Activated gamma-delta T cell (primary cell): ENCODE measurements at regions not wholly inside any gene's neighbourhood (a gene's known extent, or its start where the extent isn't known, plus 50 kb on each side); places are given as distances from the start of the nearest gene placed in this dataset.
"Not testable (repeated sequence)": the region's sequence is repeated elsewhere in the genome, so short reads cannot be mapped to it uniquely, and the experiment has no call there.

ENCODE experiments used
- DNase-seq: peaks from one replicate; lab custom pipeline; 2025; lab: John Stamatoyannopoulos, UW

DNA sequence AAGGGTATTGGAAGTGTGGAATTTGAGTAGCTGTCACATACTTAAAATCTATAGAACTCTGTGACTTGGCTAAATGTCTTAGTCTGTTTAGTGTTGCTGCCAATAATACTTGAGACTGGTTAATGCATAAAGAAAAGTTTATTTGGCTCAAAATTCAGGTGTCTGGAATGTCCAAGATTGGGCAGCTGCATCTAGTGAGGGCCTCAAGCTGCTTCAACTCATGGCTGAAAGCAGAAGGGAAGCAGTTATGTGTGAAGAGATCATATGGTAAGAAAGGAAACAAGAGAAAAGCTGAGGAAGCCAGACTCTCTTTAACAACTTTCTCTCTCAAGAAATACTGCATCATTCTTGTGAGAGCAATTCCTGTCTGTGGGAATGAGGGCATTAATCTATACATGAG lies 1043.3 kb upstream of the CDH6 start:
- no peak for DNase-seq

DNA sequence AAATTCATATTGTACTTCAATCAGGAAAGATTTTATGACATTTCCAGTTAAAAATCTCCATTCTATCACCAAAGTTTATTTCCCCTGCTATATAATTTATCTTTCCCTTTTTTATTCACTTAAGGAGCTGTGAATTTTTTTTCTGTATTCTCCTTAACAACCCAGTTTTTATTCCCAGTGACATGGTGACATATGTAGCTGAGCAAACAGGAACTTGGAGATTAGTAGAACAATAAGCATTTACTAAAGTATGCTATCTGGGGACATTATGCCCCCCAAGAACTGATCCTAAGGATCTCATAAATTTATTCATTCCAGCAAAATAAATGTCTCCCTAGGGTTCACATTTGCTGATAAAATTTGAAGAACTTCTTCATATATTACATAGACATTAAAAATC lies 1044.0 kb upstream of the CDH6 start:
- no peak for DNase-seq

DNA sequence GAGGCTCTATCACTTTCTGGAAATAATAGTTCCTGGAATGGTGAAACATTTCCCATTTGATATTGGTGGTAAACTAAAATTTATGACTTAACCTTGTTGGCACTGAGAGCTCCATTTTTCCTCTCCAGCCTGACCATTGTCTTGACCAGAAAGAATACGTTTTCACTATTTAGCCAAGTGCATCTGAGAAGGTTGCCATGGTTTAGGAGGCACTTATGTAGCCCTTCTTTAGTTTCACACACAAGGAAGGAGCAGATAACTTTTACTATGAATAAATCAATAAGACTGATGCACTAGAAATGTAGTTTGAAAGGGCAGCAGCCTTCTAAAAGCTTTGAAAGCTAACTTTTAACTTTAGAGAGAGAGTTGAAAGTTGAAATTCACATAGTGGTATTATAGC lies 1045.5 kb upstream of the CDH6 start:
- no peak for DNase-seq

DNA sequence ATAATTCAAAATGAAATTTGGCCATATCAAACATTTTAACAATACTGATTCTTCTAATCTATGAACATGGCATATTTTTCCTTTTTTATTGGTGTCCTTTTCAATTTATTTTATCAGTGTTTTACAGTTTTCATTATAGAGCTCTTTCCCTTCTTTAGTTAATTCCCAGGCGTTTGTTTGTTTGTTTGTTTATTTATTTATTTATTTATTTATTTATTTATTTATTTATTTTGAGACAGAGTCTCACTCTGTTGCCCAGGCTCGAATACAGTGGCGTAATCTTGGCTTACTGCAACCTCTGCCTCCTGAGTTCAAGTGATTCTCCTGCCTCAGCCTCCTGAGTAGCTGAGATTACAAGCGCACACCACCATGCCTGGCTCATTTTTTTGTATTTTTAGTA lies 1049.4 kb upstream of the CDH6 start:
- not testable (repeated sequence) for DNase-seq

DNA sequence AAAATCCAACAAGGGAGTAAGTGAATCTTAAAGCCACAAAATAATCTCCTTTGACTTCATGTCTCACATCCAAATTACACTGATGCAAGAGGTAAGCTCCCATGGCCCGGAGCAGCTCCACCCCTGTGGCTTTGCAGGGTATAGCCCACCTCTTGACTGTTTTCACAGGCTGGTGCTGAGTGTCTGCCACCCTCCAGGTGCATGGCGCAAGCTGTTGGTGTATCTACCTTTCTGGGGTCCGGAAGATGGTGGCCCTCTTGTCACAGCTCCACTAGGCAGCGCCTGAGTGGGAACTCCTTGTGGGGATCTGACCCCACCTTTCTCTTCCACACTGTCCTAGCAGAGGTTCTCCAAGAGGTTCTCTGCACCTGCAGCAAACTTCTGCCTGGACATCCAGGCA lies 1051.1 kb upstream of the CDH6 start:
- DNase-seq: no peak

DNA sequence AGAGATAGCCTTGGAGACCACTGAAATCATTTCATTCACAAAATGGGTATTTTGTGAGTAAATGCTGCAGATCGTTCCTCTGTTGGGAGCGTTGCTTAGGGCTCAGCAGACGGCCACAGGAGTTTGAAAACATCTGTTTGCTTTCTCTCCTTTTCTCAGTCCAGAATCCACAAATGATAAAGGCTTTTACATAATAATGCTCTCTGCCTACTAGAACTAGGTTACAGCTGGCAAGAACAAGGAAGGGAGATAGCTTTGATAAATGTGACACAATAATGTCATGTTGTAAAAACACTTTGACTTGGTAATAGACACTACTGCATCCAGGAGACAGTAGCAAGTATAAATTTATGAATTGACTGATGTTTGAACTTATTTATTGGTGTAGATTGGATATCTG lies 1072.4 kb upstream of the CDH6 start:
- no peak for DNase-seq

DNA sequence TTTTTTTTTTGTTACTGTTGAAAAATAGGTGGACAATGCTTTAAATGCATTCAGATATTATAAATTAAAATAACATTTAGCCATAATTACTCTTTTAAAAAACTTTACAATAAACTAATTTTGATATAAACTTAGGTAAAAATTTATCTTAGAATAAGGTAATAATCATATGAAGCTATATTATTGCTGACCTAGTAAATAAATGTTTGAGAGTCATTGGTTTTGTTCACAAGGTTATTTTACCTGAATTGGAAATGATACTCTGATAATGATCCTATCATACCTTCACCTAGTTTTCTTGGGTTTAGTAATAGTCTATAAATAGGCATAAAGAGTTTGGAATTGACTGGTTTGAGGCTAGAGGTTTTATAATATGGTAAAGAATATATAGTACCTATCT lies 1076.4 kb upstream of the CDH6 start:
- DNase-seq: no peak

DNA sequence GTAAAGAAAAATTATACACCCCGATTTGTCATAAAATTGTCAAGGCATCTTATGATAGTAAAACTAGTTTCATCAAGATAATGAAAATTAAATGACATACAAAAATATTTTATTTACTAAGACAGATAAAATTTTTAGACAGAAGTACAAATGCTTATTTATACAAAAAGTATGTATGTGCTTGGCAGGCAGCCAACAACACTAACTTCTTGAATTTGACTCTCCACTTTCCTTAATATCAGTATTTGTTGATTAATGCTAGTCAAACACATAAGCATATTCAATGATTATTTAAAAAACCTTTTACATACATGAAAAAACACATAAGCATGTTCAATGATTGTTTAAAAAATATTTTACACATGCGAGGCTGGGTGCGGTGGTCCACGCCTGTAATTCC lies 1079.9 kb upstream of the CDH6 start:
- DNase-seq: no peak

DNA sequence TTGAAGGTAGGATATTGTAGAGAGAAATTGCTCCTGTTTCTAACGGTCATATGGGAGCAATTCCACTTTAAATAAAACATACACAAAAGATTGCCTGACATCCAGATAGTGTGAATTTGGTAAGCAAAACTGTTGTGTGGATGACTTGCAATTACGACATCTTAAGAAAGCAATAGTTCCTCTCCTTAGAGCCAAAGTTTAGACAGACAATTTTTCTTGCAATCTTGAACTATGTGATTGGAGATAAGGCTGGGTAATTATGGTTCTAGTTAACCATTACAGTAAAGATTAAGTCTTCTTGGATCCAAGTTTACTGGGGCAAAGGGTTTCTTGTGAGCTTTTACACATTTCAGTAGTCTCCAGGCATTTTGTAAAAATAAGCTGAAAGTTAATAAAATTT lies 1080.6 kb upstream of the CDH6 start:
- DNase-seq: no peak

DNA sequence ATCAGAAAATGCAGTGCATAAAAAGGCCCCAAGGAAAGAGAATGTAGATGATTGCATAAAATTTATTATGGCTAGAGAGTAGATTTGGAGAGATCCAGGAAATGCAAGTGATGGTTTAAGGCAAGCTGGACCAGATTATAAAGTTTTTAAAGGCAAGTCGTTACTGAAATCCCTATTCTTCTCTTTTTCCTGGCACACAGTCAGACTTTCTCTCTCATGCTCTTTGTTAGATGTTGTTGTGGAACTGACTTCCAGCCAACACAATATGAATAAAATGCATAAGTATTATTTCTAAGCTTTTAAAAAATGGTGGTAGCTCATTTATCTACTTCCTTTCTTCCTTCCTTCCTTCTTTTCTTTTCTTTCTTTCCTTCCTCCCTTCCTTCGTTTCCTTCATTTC lies 1085.4 kb upstream of the CDH6 start:
- DNase-seq: no peak

DNA sequence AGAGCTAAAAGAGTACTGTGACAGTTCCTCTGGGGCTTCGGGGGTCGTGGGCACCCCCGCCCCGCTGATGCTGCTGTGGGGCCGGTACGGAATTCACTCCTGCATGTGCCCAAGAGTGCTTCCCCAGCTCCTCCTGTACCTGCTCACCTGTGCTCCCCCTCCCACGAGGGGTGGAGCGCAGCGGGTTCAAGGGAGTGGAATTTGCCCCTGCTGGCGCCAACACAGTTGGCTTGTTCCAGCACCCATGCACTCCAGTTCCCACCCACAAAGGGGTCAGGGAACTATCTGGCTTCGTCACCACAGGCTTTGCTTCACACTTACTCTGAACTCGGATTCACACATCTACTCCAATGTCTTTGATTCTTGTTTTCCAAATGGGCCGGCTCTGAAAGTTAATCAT lies 1086.9 kb upstream of the CDH6 start:
- DNase-seq: no peak

DNA sequence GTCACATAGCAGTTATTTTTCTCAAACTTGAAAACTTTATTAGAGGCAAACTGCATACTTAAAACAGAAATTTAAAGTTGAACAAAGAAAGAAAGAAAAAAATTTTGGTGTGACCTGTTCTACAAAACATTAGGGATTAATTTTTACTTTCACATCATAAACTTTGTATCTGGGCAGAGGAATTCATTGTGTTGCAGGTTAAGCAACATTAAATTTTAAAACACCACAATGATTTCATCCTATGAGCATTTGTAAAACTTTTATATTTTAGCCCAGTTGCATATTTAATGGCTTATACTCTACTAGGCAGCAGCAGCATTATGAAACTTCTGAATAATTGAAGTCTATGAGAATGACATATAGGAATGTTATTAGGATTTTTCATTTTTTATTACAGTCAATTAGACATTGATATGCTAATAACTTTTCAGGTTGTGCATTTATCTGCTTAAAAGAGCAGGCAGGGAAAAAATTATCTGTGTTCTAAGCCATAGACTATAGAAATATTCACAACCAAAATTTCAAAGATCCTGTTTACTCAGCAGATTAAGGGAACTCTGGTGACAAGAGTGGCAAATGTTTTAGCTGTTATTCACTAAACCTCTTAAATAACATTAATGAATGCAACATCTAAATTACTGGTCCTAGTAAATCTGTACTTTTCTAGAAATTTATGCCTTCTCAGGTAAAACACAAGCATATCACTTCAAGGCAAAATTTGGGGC lies 1088.5 kb upstream of the CDH6 start:
- no peak for DNase-seq

DNA sequence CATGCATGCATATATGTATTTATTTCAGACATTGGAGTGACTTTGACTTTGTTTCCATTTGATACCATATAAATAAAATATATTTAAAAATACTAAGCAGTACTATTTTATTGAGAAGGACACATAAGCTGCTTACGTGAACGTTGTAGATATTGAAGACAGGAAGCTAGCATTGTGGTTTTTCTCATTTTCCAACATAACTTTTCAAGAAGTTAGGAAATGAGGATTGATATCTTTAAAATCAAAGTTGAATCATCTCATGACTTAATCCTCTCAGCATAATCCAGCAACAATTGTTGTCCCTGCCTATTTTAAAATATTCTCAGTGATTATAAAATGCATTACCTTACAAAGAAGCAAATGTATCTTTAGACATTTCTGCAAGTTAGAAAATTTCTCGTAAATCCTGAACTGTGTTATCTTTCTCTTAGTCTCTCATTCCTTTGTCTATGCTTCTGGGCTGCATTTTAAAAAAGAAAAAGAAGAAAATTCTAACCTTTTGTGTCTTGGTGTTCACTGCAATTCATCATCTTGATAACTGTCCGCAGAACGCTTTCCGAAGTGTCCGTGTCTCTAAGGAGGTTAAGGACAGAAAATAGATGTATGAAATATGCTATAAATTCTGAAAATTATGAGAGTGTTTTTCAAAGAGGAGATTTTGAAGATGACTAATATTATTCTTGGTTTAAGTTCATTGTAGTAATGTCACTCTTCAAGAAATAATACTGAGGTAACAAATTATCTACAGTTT lies 1089.9 kb upstream of the CDH6 start:
- DNase-seq: no peak

DNA sequence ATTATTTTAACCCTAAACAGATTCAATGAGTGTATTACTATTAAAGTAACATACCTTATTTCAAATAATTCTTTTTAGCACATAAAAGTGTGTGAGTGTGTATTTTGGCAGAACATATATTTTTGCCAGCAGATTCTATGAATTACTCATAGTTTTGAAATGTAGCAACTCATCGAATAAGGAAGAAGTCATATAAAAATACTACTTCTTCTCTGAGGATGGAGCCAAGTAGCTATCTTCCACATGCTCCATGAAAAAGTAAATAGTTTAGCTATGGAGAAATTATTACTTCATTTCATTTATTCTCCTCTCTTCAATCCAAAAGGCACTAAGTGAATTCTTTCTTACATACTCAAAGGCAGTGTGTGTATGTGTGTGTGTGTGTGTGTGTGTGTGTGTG lies 1090.4 kb upstream of the CDH6 start:
- DNase-seq: no peak

DNA sequence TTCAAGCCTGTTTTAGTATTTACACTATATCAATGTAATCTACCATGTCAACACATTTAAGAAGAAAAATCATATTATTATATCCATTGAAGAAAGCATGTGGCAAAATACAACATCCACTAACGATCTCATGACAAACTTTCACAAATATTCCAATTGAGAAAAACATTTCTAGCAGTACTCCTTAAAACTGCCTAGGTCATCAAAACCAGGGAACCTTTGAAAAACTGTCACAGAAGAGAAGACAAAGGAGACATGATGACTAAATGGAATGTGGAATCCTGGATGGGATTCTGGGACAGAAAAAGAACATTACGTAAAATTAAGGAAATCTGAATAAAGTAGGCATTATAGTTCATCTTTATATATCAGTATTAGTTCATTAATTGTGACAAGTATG lies 1091.3 kb upstream of the CDH6 start:
- DNase-seq: no peak

DNA sequence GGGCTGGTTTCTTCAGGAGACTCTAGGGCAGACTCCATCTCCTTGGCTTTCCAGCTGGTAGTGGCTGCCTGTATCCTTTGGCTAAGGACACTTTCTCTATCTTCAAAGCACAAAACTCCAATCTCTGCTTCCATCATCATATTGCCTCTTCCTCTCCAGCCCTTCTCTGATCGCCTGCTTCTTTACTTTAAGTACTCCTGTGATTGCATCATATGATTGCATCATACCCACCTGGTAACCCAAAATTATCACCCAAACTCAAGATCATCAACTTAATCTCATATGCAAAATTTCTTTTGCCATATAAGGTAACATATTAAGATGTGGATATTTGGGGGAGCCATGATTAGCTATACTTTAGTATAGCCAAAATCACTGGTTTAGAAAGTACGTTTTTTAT lies 1092.6 kb upstream of the CDH6 start:
- no peak for DNase-seq

DNA sequence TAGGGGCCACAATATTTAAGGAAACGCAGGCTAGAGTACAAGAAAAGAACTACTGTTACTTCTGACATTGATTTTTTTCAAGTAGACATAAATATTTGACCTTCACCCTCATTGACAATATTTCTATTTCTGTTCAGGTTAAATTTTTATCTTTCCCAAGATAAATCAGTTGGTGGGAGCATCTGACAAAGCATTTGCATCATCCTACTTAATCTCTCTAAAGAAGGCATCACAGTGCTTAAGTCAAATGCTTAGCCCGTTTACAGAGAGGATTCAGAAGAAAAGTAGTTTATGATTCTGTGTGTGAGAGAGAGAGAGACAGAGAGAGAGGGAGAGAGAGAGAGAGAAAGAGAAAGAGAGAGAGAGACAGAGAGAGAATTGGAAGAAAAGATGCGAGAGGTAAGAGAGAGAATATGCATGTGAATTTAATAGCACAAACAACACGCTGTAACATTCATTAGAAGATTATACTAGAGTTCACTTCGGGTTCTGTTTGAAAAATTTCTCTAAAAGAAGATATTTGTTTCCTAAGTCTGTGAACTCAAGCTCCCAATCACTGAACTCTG lies 1093.3 kb upstream of the CDH6 start:
- DNase-seq: no peak

DNA sequence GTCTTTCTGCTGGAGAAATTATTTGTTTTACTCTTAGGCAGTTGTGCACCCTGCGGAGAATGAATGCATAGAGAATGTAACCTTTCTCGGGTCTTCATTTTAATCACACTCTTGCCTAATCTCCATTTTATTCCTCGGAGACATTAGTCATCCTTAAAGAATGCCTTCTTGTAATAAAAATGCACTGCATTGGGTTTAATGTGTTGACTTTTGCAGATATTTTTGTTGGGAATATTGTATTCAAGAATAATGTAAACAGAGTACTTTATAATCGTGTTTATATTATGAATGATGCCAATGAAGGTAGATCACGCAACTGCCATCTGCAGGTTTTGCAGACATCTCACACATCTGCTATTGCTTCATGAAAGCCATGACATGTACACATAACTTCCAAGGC lies 1093.9 kb upstream of the CDH6 start:
- no peak for DNase-seq

DNA sequence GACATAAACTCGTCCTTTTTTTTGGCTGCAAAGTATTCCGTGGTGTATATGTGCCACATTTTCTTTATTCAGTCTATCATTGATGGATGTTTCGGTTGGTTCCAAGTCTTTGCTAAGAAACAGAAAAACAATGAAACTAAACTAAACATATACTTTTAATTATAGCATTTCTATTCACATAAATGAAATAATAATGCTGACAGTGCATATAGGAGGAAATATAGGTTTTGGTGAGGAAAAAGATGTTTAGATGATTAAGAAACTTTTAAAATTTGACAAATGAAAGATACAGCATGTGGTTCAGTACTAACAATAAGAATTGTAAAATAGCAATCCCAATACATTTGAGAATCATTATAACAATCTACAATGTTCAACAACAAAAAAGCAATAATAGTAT lies 1094.5 kb upstream of the CDH6 start:
- DNase-seq: no peak

DNA sequence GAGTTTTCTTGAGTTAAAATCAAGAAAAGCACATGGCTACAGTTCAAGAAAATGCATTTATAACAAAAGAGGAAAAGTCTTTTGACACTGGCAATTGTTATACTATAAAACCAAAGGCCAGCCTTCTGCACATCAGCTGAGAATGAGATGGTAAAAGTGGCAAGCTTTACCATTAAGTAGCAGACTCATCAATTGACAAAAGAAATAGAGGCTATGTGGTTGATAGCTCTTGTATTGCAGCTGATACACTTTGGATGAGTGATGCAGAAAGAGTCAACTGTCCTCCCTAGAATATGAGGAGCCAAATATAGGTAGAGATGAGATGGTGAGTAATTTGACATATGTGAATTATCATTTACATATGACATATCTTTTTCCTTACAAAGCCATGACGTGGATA lies 1100.9 kb upstream of the CDH6 start:
- no peak for DNase-seq

DNA sequence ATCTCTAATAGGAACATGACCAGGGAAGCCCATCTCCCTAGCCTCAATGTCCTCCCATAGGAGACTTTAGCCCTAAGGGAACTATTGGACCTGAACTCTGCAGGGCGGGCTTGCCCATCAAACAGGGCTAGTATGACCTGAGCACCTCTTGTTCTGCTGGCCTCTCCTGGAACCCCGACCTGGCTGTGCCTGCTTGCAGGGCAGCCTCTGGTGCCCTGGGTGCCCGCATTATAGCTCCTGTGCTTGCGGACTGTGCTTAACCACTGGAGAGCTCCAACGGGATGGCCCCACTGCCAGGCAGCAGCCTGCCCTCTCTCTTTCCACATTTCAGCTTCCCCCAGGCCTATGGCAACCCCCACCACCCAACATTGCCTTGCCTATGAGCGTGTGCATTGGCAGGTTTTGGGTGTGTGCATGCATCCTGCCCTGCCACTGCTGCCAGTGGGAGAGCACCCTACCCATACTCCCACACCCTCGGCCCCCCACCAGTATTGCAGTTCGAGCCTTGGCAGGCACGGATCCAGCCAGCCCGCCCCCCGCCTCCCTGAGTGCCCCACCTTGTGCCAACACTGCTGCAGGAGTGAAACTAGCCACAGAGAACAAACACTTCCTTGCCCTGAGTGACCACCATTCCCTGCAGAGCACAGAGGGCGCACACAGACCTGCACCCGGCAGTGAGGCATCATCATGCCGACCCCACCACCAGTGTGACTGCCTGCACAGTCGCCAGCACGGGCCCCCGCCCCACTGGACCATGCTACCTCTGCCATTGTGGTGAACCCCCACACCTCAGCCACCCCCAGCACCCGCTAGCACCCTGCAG lies 1123.8 kb upstream of the CDH6 start:
- no peak for DNase-seq

DNA sequence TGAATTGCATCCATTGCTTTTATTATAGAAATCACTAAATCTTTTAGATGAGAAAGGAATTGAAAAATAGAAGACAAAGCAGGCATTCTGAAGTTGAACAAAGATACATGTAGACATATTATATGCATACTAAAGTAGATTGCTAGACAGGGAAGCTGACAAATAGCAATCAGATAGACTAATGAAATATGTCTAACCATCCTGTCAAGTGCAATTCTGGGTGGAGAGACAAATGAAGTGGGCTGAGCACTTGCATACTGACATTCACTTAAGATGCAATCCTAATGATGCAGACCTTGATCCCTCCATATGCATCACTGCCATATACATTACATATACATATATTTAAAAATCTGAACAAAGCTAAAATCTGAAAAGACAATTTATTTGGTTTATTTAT lies 1130.0 kb upstream of the CDH6 start:
- no peak for DNase-seq

DNA sequence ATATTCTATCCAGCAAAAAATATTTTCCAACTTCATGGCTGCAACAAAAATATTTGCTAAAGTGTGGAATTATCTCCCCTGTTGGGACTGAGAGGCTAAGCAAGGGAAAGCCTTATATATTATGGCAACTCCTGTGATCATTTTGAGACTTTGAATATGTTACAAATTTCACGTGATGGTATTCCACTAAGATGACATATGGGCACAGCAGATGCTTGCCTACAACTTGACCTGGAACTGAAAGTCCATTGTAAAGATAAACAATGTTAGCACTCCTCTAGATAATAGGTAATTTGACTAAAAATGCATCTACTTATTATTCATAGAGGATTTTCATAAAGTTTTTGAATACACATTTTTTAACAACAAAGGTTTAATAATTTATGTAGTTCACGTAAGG lies 1141.5 kb upstream of the CDH6 start:
- DNase-seq: no peak
